Muscle layer of duodenum (tissue), 2 donors: ENCODE measurements at regions not wholly inside any gene's neighbourhood (a gene's known extent, or its start where the extent isn't known, plus 50 kb on each side); places are given as distances from the start of the nearest gene placed in this dataset.

Experiments used
- H3K27ac ChIP-seq: one replicate; pipeline ENCODE4 v1.7.0; 2013; ENCODE audit warnings: mild to moderate bottlenecking, low read length
- H3K27me3 ChIP-seq: one replicate; pipeline ENCODE4 v1.7.0; 2013; ENCODE audit warnings: low read depth, mild to moderate bottlenecking, control low read depth, low read length
- H3K36me3 ChIP-seq, 2 donors: one replicate each; pipeline ENCODE4 v1.7.0; 2013; ENCODE audit warnings: low read length in 2 of 2, control low read depth in 1 of 2, mild to moderate bottlenecking in 1 of 2; ENCODE audit not compliant: insufficient read depth in 2 of 2, control insufficient read depth in 1 of 2
- H3K4me1 ChIP-seq, 2 donors: one replicate each; pipeline ENCODE4 v1.7.0; 2013; ENCODE audit warnings: low read length in 2 of 2, mild to moderate bottlenecking in 2 of 2, control low read depth in 1 of 2, moderate library complexity in 1 of 2; ENCODE audit not compliant: insufficient read depth in 2 of 2, control insufficient read depth in 1 of 2
- H3K4me3 ChIP-seq, 2 donors: one replicate each; pipeline ENCODE4 v1.7.0; 2013; ENCODE audit warnings: low read length in 2 of 2, low read depth in 1 of 2, mild to moderate bottlenecking in 1 of 2
- H3K9me3 ChIP-seq, 2 donors: one replicate each; pipeline ENCODE4 v1.7.0; 2013; ENCODE audit warnings: low read length in 2 of 2, control low read depth in 1 of 2, mild to moderate bottlenecking in 1 of 2; ENCODE audit not compliant: control insufficient read depth in 1 of 2
- donor health status: healthy.

- H3K9me3 ChIP-seq = no peaks in the 10 kb centered on the region
- H3K27me3 ChIP-seq = no peaks in the 10 kb centered on the region
- H3K4me1 ChIP-seq = no peaks in the 10 kb centered on the region
- no peaks in the 10 kb centered on the region for H3K36me3 ChIP-seq
- no peak overlapping the region for H3K27ac ChIP-seq
- H3K4me3 ChIP-seq = no peak overlapping the region
Measured at GRCh38 chr6:40308533-40309306, 278.4 kb downstream of the LRFN2 start.

- H3K4me1 ChIP-seq = no peaks in the 10 kb centered on the region
- no peak overlapping the region for H3K4me3 ChIP-seq
- H3K27me3 ChIP-seq = no peaks in the 10 kb centered on the region
- no peaks in the 10 kb centered on the region for H3K9me3 ChIP-seq
- H3K36me3 ChIP-seq = no peaks in the 10 kb centered on the region
- H3K27ac ChIP-seq = no peak overlapping the region
Measured at GRCh38 chr6:40307712-40308111, 279.5 kb downstream of the LRFN2 start.

- no peaks in the 10 kb centered on the region for H3K36me3 ChIP-seq
- H3K4me3 ChIP-seq = no peak overlapping the region
- H3K27me3 ChIP-seq = no peaks in the 10 kb centered on the region
- no peak overlapping the region for H3K27ac ChIP-seq
- H3K9me3 ChIP-seq = no peaks in the 10 kb centered on the region
- H3K4me1 ChIP-seq = no peaks in the 10 kb centered on the region
Measured at GRCh38 chr6:40302856-40303454, 284.2 kb downstream of the LRFN2 start.

GRCh38 chr6:40299681-40300080 is 287.5 kb downstream of the LRFN2 start:
- Histone ChIP-seq H3K9me3 (no peaks in the 10 kb centered on the region), H3K4me3 (no peak overlapping the region), H3K27me3 (no peaks in the 10 kb centered on the region), H3K4me1 (no peaks in the 10 kb centered on the region), H3K27ac (no peak overlapping the region), H3K36me3 (no peaks in the 10 kb centered on the region)

GRCh38 chr6:40298207-40298606 is 289.0 kb downstream of the LRFN2 start:
- no peaks in the 10 kb centered on the region for H3K4me1 ChIP-seq
- no peaks in the 10 kb centered on the region for H3K36me3 ChIP-seq
- H3K9me3 ChIP-seq = no peaks in the 10 kb centered on the region
- no peak overlapping the region for H3K4me3 ChIP-seq
- no peak overlapping the region for H3K27ac ChIP-seq
- H3K27me3 ChIP-seq = no peaks in the 10 kb centered on the region

- Histone ChIP-seq H3K27ac (no peak overlapping the region), H3K27me3 (no peaks in the 10 kb centered on the region), H3K36me3 (no peaks in the 10 kb centered on the region), H3K9me3 (no peaks in the 10 kb centered on the region), H3K4me1 (no peaks in the 10 kb centered on the region), H3K4me3 (no peak overlapping the region)
Measured at GRCh38 chr6:40295251-40295950, 291.8 kb downstream of the LRFN2 start.

GRCh38 chr6:40293460-40294185 is 293.5 kb downstream of the LRFN2 start:
- no peaks in the 10 kb centered on the region for H3K9me3 ChIP-seq
- no peak overlapping the region for H3K4me3 ChIP-seq
- no peaks in the 10 kb centered on the region for H3K4me1 ChIP-seq
- no peak overlapping the region for H3K27ac ChIP-seq
- no peaks in the 10 kb centered on the region for H3K36me3 ChIP-seq
- H3K27me3 ChIP-seq = no peaks in the 10 kb centered on the region

GRCh38 chr6:40293060-40293459 is 294.1 kb downstream of the LRFN2 start:
- H3K36me3 ChIP-seq = no peaks in the 10 kb centered on the region
- H3K4me1 ChIP-seq = no peaks in the 10 kb centered on the region
- H3K9me3 ChIP-seq = no peaks in the 10 kb centered on the region
- no peaks in the 10 kb centered on the region for H3K27me3 ChIP-seq
- H3K4me3 ChIP-seq = no peak overlapping the region
- no peak overlapping the region for H3K27ac ChIP-seq

- Histone ChIP-seq H3K4me3 (no peak overlapping the region), H3K36me3 (no peaks in the 10 kb centered on the region), H3K27me3 (peaks cover 7% of the 10 kb centered on the region), H3K4me1 (no peaks in the 10 kb centered on the region), H3K9me3 (no peaks in the 10 kb centered on the region), H3K27ac (no peak overlapping the region)
Measured at GRCh38 chr6:40290816-40291215, 296.3 kb downstream of the LRFN2 start.

- Histone ChIP-seq H3K9me3 (no peaks in the 10 kb centered on the region), H3K4me3 (no peak overlapping the region), H3K27me3 (peaks cover 11% of the 10 kb centered on the region), H3K4me1 (no peaks in the 10 kb centered on the region), H3K27ac (no peak overlapping the region), H3K36me3 (no peaks in the 10 kb centered on the region)
Measured at GRCh38 chr6:40288919-40289318, 298.2 kb downstream of the LRFN2 start.

GRCh38 chr6:40287296-40287850 is 299.8 kb downstream of the LRFN2 start:
- H3K27ac ChIP-seq = no peak overlapping the region
- no peaks in the 10 kb centered on the region for H3K9me3 ChIP-seq
- H3K27me3 ChIP-seq = peaks cover 11% of the 10 kb centered on the region
- H3K36me3 ChIP-seq = no peaks in the 10 kb centered on the region
- H3K4me3 ChIP-seq = no peak overlapping the region
- H3K4me1 ChIP-seq = no peaks in the 10 kb centered on the region
